ENCODE measurements at regions not wholly inside any gene's neighbourhood (a gene's known extent, or its start where the extent isn't known, plus 50 kb on each side); places are given as distances from the start of the nearest gene placed in this dataset.

- Histone ChIP-seq H3K27ac (no peak overlapping the region), H3K36me3 (replicated peaks) (no peaks in the 10 kb centered on the region), H3K4me3 (ENCODE audit: low read depth, low read length) (no peak overlapping the region), H3K27me3 (replicated peaks) (no peaks in the 10 kb centered on the region)
- in situ Hi-C loops (cut with HindIII; ENCODE audit: low pct_ligation_motif_present, low sequenced_read_pairs), result no loop called here
- DNase-seq, result no peak
- TF ChIP-seq, protein P1, sequence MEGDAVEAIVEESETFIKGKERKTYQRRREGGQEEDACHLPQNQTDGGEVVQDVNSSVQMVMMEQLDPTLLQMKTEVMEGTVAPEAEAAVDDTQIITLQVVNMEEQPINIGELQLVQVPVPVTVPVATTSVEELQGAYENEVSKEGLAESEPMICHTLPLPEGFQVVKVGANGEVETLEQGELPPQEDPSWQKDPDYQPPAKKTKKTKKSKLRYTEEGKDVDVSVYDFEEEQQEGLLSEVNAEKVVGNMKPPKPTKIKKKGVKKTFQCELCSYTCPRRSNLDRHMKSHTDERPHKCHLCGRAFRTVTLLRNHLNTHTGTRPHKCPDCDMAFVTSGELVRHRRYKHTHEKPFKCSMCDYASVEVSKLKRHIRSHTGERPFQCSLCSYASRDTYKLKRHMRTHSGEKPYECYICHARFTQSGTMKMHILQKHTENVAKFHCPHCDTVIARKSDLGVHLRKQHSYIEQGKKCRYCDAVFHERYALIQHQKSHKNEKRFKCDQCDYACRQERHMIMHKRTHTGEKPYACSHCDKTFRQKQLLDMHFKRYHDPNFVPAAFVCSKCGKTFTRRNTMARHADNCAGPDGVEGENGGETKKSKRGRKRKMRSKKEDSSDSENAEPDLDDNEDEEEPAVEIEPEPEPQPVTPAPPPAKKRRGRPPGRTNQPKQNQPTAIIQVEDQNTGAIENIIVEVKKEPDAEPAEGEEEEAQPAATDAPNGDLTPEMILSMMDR (IDR thresholded peaks at IDR 0.05; ENCODE audit: low read depth, low read length, missing control alignments), result no peak
Measured at GRCh38 chr12:118548887-118549509, 172.6 kb downstream of the SUDS3 start.

DNA sequence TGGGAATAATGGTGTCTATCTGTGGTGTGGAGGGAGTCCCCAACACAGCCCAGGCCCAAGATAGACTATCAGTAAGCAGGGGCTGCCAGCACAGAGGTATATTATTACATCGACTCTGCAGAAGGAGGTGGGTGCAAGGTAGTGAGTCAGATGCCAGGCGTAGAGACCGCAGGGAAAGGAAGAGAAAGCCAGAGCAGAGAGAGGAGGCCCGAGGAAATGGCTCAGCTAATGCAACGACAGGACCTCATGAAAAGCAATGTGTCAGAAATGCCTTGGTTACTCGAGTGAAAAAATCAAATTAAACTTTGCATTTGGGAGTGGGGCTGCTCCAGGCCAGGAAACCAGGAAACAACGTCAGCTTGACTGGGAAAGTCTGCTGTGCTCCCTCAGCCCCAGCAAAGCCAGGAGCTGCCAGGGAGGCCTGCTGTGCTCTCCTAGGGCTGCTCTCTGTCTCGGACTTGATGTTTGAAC, 173.2 kb downstream of the SUDS3 start:
- H3K27ac ChIP-seq, result no peak overlapping the region
- no peak overlapping the region for H3K4me3 ChIP-seq (ENCODE audit: low read depth, low read length)
- no peak for DNase-seq
- in situ Hi-C loops (cut with HindIII; ENCODE audit: low pct_ligation_motif_present, low sequenced_read_pairs), result no loop called here
- no peaks in the 10 kb centered on the region for H3K36me3 ChIP-seq (replicated peaks)
- H3K27me3 ChIP-seq (replicated peaks), result no peaks in the 10 kb centered on the region
- TF ChIP-seq, protein P1 (IDR thresholded peaks at IDR 0.05; ENCODE audit: low read depth, low read length, missing control alignments), result no peak

- Histone ChIP-seq H3K27me3 (replicated peaks) (no peaks in the 10 kb centered on the region), H3K36me3 (replicated peaks) (no peaks in the 10 kb centered on the region), H3K27ac (no peak overlapping the region), H3K4me3 (ENCODE audit: low read depth, low read length) (no peak overlapping the region)
- TF ChIP-seq, protein P1 (IDR thresholded peaks at IDR 0.05; ENCODE audit: low read depth, low read length, missing control alignments), result no peak
- DNase-seq, result no peak
- in situ Hi-C loops (cut with HindIII; ENCODE audit: low pct_ligation_motif_present, low sequenced_read_pairs), result no loop called here
Measured at GRCh38 chr12:118553856-118554504, 177.6 kb downstream of the SUDS3 start.

- no peak overlapping the region for H3K27ac ChIP-seq
- DNase-seq, result no peak
- TF ChIP-seq, protein P1 (IDR thresholded peaks at IDR 0.05; ENCODE audit: low read depth, low read length, missing control alignments), result no peak
- H3K4me3 ChIP-seq (ENCODE audit: low read depth, low read length), result no peak overlapping the region
- H3K36me3 ChIP-seq (replicated peaks), result no peaks in the 10 kb centered on the region
- no peaks in the 10 kb centered on the region for H3K27me3 ChIP-seq (replicated peaks)
- in situ Hi-C loops (cut with HindIII; ENCODE audit: low pct_ligation_motif_present, low sequenced_read_pairs), result no loop called here
Measured at GRCh38 chr12:118558941-118559340, 182.6 kb downstream of the SUDS3 start.

GRCh38 chr12:118560733-118561132, 184.4 kb downstream of the SUDS3 start:
- Histone ChIP-seq H3K4me3 (ENCODE audit: low read depth, low read length) (no peak overlapping the region), H3K27me3 (replicated peaks) (no peaks in the 10 kb centered on the region), H3K27ac (no peak overlapping the region), H3K36me3 (replicated peaks) (no peaks in the 10 kb centered on the region)
- DNase-seq, result no peak
- in situ Hi-C loops (cut with HindIII; ENCODE audit: low pct_ligation_motif_present, low sequenced_read_pairs), result no loop called here
- TF ChIP-seq, protein P1 (IDR thresholded peaks at IDR 0.05; ENCODE audit: low read depth, low read length, missing control alignments), result no peak

Data from brain microvascular endothelial cell (primary cell).